OCI-LY7 (cell line): ENCODE measurements at regions not wholly inside any gene's neighbourhood (a gene's known extent, or its start where the extent isn't known, plus 50 kb on each side); places are given as distances from the start of the nearest gene placed in this dataset.

Experiments used
- CTCF ChIP-seq: fragments of 200-600 bp; sonication (generic); conservative IDR thresholded peaks from 2 replicates; pipeline ENCODE4 v1.5.1; 2014; ENCODE audit warnings: mild to moderate bottlenecking, antibody characterized with exemption, low read length, moderate library complexity, mixed read lengths
- EZH2phosphoT487 ChIP-seq: fragments of 200-600 bp; sonication (generic); IDR thresholded peaks from 2 replicates; pipeline ENCODE4 v1.6.1; 2018; ENCODE audit warnings: low read depth, borderline replicate concordance, mild to moderate bottlenecking, mixed run types, antibody characterized with exemption, low read length, moderate library complexity, mixed read lengths

GRCh38 chr20:48308232-48308781 lies 519.5 kb downstream of the PREX1 start:
- TF ChIP-seq CTCF (no peak), EZH2phosphoT487 (no peak)
